ENCODE measurements at regions not wholly inside any gene's neighbourhood (a gene's known extent, or its start where the extent isn't known, plus 50 kb on each side); places are given as distances from the start of the nearest gene placed in this dataset.

GRCh38 chr7:24476227-24476626 lies 97.0 kb upstream of the PALS2 start:
- H3K4me1 ChIP-seq (ENCODE audit: control insufficient read depth, extremely low read depth, insufficient read depth, low read length), result no peaks in the 10 kb centered on the region
- no peaks in the 10 kb centered on the region for H3K36me3 ChIP-seq (ENCODE audit: control insufficient read depth in 2 of 2, extremely low read depth in 1 of 2, insufficient read depth in 2 of 2, low read length in 2 of 2)
- TF ChIP-seq CTCF (optimal IDR thresholded peaks at IDR 0.05 in 1 of 3, IDR thresholded peaks at IDR 0.05 in 1 of 3, conservative IDR thresholded peaks at IDR 0.05 in 1 of 3; ENCODE audit: extremely low read depth in 1 of 3, insufficient read depth in 2 of 3, low read length in 3 of 3), result no peak
- no peak for TF ChIP-seq EZH2 (IDR thresholded peaks at IDR 0.05; ENCODE audit: low read length)
- no peak overlapping the region for H3K9ac ChIP-seq (ENCODE audit: control insufficient read depth, extremely low read depth, insufficient read depth, low read length)
- no peaks in the 10 kb centered on the region for H4K20me1 ChIP-seq (ENCODE audit: control insufficient read depth, extremely low read depth, insufficient read depth, low read length)
- H3K4me3 ChIP-seq (ENCODE audit: control insufficient read depth in 2 of 3, extremely low read depth in 1 of 3, insufficient read depth in 2 of 3, low read depth in 1 of 3, low read length in 3 of 3), result no peak overlapping the region
- dilution Hi-C loops (cut with MboI; ENCODE audit: extremely low pct_ligation_motif_present, low sequenced_read_pairs), result no loop called here
- H3K79me2 ChIP-seq (ENCODE audit: control insufficient read depth, insufficient read depth, low read length), result no peaks in the 10 kb centered on the region
- H3K4me2 ChIP-seq (ENCODE audit: control insufficient read depth, extremely low read depth, insufficient read depth, low read depth, low read length), result no peak overlapping the region
- no peak for FAIRE-seq
- no peaks in the 10 kb centered on the region for H3K9me3 ChIP-seq (ENCODE audit: control insufficient read depth, low read depth, low read length)
- H2AFZ ChIP-seq (ENCODE audit: control insufficient read depth, low read length), result no peak overlapping the region
- no peak for DNase-seq (ENCODE audit: low read depth, low spot score)
- no peak overlapping the region for H3K27ac ChIP-seq (ENCODE audit: control insufficient read depth, insufficient read depth, low read length)
- no peaks in the 10 kb centered on the region for H3K9me1 ChIP-seq (ENCODE audit: control insufficient read depth, extremely low read depth, insufficient read depth, low read length)
- H3K27me3 ChIP-seq (ENCODE audit: control insufficient read depth, extremely low read depth, insufficient read depth, low read length), result no peaks in the 10 kb centered on the region

- TF ChIP-seq EZH2 (IDR thresholded peaks at IDR 0.05; ENCODE audit: low read length), result no peak
- TF ChIP-seq CTCF (optimal IDR thresholded peaks at IDR 0.05 in 1 of 3, IDR thresholded peaks at IDR 0.05 in 1 of 3, conservative IDR thresholded peaks at IDR 0.05 in 1 of 3; ENCODE audit: extremely low read depth in 1 of 3, insufficient read depth in 2 of 3, low read length in 3 of 3), result no peak
- no peak overlapping the region for H3K27ac ChIP-seq (ENCODE audit: control insufficient read depth, insufficient read depth, low read length)
- H3K36me3 ChIP-seq (ENCODE audit: control insufficient read depth in 2 of 2, extremely low read depth in 1 of 2, insufficient read depth in 2 of 2, low read length in 2 of 2), result no peaks in the 10 kb centered on the region
- no peak overlapping the region for H3K4me2 ChIP-seq (ENCODE audit: control insufficient read depth, extremely low read depth, insufficient read depth, low read depth, low read length)
- H3K27me3 ChIP-seq (ENCODE audit: control insufficient read depth, extremely low read depth, insufficient read depth, low read length), result no peaks in the 10 kb centered on the region
- no peak for FAIRE-seq
- no peaks in the 10 kb centered on the region for H3K79me2 ChIP-seq (ENCODE audit: control insufficient read depth, insufficient read depth, low read length)
- H2AFZ ChIP-seq (ENCODE audit: control insufficient read depth, low read length), result no peak overlapping the region
- no peaks in the 10 kb centered on the region for H4K20me1 ChIP-seq (ENCODE audit: control insufficient read depth, extremely low read depth, insufficient read depth, low read length)
- no peaks in the 10 kb centered on the region for H3K4me1 ChIP-seq (ENCODE audit: control insufficient read depth, extremely low read depth, insufficient read depth, low read length)
- DNase-seq (ENCODE audit: low read depth, low spot score), result no peak
- dilution Hi-C loops (cut with MboI; ENCODE audit: extremely low pct_ligation_motif_present, low sequenced_read_pairs), result no loop called here
- no peak overlapping the region for H3K9ac ChIP-seq (ENCODE audit: control insufficient read depth, extremely low read depth, insufficient read depth, low read length)
- H3K4me3 ChIP-seq (ENCODE audit: control insufficient read depth in 2 of 3, extremely low read depth in 1 of 3, insufficient read depth in 2 of 3, low read depth in 1 of 3, low read length in 3 of 3), result no peak overlapping the region
- H3K9me3 ChIP-seq (ENCODE audit: control insufficient read depth, low read depth, low read length), result no peaks in the 10 kb centered on the region
- no peaks in the 10 kb centered on the region for H3K9me1 ChIP-seq (ENCODE audit: control insufficient read depth, extremely low read depth, insufficient read depth, low read length)
These were observed 95.7 kb upstream of the PALS2 start for GRCh38 chr7:24477398-24478136.

Data from keratinocyte (primary cell).